ENCODE measurements at regions not wholly inside any gene's neighbourhood (a gene's known extent, or its start where the extent isn't known, plus 50 kb on each side); places are given as distances from the start of the nearest gene placed in this dataset.

DNA sequence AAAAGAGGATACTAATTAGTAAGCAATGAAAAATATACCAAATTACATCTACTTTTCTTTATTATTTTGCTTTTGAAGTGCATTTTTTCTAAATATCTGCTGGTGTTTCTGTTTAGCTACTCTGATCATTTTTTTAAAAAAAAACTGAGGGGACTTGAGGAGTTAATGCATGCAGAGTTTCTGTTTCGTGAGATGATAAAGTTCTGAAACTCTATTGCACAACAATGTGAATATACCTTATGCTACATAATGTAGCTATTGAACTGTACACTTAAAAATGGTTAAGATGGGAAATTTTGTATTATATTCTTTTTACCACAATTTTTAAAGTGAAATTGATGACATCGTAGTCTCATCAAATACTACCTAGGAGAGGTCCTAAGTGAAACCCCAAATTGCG is 288.3 kb upstream of the NR4A3 start:
- intact Hi-C loops (cut with DNase I), result no loop called here
- no peaks in the 10 kb centered on the region for H3K36me3 ChIP-seq
- DNase-seq (no peak), ATAC-seq (no peak)
- no peaks in the 10 kb centered on the region for H3K4me1 ChIP-seq
- H3K4me3 ChIP-seq, result no peak overlapping the region
- TF ChIP-seq, protein P1, sequence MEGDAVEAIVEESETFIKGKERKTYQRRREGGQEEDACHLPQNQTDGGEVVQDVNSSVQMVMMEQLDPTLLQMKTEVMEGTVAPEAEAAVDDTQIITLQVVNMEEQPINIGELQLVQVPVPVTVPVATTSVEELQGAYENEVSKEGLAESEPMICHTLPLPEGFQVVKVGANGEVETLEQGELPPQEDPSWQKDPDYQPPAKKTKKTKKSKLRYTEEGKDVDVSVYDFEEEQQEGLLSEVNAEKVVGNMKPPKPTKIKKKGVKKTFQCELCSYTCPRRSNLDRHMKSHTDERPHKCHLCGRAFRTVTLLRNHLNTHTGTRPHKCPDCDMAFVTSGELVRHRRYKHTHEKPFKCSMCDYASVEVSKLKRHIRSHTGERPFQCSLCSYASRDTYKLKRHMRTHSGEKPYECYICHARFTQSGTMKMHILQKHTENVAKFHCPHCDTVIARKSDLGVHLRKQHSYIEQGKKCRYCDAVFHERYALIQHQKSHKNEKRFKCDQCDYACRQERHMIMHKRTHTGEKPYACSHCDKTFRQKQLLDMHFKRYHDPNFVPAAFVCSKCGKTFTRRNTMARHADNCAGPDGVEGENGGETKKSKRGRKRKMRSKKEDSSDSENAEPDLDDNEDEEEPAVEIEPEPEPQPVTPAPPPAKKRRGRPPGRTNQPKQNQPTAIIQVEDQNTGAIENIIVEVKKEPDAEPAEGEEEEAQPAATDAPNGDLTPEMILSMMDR (IDR thresholded peaks at IDR 0.05), result no peak
- H3K9me3 ChIP-seq, result no peaks in the 10 kb centered on the region
- H3K27ac ChIP-seq, result no peak overlapping the region
- H3K27me3 ChIP-seq, result no peaks in the 10 kb centered on the region

DNA sequence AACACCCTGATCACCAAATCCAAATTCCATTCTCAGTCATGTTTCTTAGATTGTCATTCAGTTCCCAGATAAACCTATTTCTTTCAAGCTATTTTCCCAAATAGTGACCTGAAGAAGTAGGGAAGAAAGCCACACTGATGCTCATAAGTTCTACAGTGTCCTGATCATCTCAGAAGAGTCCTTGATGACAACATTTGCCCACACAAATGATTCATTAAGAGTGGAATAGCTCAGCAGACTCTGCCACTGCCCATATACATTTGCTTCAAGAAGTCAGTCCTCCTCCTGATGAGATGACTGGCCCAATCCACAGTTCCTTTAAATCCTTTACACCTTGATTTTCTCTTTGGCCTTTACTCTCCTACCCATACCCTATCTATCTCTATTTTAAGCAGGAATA is 283.7 kb upstream of the NR4A3 start:
- Histone ChIP-seq H3K9me3 (no peaks in the 10 kb centered on the region), H3K36me3 (no peaks in the 10 kb centered on the region), H3K4me3 (no peak overlapping the region), H3K27me3 (no peaks in the 10 kb centered on the region), H3K27ac (no peak overlapping the region), H3K4me1 (no peaks in the 10 kb centered on the region)
- DNase-seq (no peak), ATAC-seq (no peak)
- intact Hi-C loops (cut with DNase I), result no loop called here
- TF ChIP-seq, protein P1 (IDR thresholded peaks at IDR 0.05), result no peak

DNA sequence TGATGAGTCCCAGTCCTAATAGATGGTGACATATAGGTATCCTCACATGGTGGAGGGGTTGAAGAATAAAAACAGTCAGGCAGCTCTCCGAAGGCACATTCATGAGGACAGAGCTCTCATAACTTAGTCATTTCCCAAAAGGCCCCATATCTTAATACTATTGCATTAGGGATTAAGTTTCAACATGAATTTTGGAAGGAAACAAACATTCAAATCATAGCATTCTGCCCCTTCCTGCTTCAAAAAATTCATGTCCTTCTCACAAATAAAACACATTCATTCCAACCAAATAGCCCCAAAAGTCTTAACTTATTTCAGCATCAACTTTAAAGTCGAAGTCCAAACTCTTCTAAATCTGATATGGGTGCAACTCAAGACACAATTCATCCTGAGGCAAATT is 277.2 kb upstream of the NR4A3 start:
- peaks cover 0 to 2% of the 10 kb centered on the region in 2 donors for H3K9me3 ChIP-seq
- no peaks in the 10 kb centered on the region for H3K27me3 ChIP-seq
- intact Hi-C loops (cut with DNase I), result no loop called here
- TF ChIP-seq, protein P1 (IDR thresholded peaks at IDR 0.05), result no peak
- H3K27ac ChIP-seq, result no peak overlapping the region
- DNase-seq, result no peak
- H3K4me1 ChIP-seq, result no peaks in the 10 kb centered on the region
- no peak overlapping the region for H3K4me3 ChIP-seq
- ATAC-seq, result no peak
- H3K36me3 ChIP-seq, result no peaks in the 10 kb centered on the region

DNA sequence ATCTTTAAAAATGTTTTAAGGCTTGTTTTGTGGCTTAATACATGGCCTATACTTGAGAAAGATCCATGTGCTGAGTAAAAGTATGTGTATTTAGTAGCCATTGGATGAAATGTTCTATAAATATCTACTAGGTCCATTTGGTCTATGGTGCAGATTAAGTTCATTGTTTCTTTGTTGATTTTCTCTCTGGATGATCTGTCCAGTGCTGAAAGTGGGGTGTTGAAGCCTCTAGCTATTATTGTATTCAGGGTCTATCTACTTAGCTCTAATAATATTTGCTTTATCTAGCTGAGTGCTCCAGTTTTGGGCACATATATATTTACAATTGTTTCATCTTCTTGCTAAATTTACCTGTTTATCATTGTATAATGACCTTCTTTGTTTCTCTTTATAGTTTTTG is 272.2 kb upstream of the NR4A3 start:
- DNase-seq, result no peak
- no peaks in the 10 kb centered on the region for H3K4me1 ChIP-seq
- H3K27ac ChIP-seq, result no peak overlapping the region
- H3K9me3 ChIP-seq, result peaks cover 0 to 20% of the 10 kb centered on the region in 2 donors
- no peak for ATAC-seq
- no peaks in the 10 kb centered on the region for H3K27me3 ChIP-seq
- intact Hi-C loops (cut with DNase I), result no loop called here
- TF ChIP-seq, protein P1 (IDR thresholded peaks at IDR 0.05), result no peak
- no peak overlapping the region for H3K4me3 ChIP-seq
- H3K36me3 ChIP-seq, result no peaks in the 10 kb centered on the region

DNA sequence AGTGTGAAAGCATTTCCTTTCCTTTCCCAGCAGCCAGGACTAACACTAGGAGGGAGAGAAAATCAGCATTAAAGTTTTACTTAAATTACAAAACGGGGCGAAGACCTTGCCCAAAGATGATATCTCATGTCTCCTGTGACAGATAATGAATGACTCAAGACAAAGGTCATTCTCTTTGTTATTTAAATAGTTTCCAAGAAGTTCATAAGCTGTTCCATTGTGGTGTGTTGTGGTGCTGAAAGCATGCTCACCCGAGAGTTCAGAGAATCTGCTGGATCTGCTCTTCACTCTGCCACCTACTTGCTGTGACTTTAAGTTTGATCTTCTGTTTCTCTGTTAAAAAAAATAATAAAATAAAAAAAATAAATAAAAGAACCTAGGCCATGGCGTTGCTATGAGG is 265.9 kb upstream of the NR4A3 start:
- intact Hi-C loops (cut with DNase I), result no loop called here
- Histone ChIP-seq H3K27ac (no peak overlapping the region), H3K27me3 (no peaks in the 10 kb centered on the region), H3K4me1 (no peaks in the 10 kb centered on the region), H3K36me3 (no peaks in the 10 kb centered on the region), H3K9me3 (peaks cover 0 to 6% of the 10 kb centered on the region in 2 donors), H3K4me3 (no peak overlapping the region)
- ATAC-seq (no peak), DNase-seq (no peak)
- TF ChIP-seq, protein P1 (IDR thresholded peaks at IDR 0.05), result no peak

All from left lung (tissue), 4 donors.